Lower leg skin (tissue), 3 donors: ENCODE measurements at regions not wholly inside any gene's neighbourhood (a gene's known extent, or its start where the extent isn't known, plus 50 kb on each side); places are given as distances from the start of the nearest gene placed in this dataset.

ENCODE experiments used
- POLR2A ChIP-seq, 2 donors: fragments of 450-650 bp; IDR thresholded peaks; one replicate each; pipeline ENCODE4 v1.6.1; 2016 to 2017; ENCODE audit warnings: antibody characterized with exemption in 2 of 2, mild to moderate bottlenecking in 1 of 2, moderate library complexity in 1 of 2
- TF ChIP-seq, protein P1 (sequence below), 3 donors: fragments of 450-650 bp; IDR thresholded peaks; one replicate each; pipeline ENCODE4 v1.5.1; 2016; ENCODE audit warnings: antibody characterized with exemption in 3 of 3, mild to moderate bottlenecking in 3 of 3, moderate library complexity in 2 of 3

DNA sequence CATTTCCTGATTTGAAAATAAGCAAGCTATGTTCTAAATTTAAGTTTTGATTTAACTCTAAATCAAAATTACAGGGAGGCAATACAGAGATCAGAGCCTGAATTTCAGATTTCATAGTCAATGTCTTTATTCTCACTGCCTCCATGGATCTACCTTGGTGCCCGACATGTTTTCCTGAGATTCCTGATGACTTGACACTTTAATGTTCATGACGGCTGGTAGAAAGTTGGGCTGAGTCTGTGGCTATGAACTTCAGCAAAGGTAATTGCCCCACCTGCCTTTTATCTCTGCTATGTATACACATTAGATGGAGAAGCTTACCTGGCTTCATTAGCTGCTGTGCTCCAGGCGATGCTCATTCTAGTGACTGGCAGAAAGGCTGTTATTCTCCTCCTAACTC lies 1390.5 kb upstream of the CELF4 start:
- TF ChIP-seq, protein P1, sequence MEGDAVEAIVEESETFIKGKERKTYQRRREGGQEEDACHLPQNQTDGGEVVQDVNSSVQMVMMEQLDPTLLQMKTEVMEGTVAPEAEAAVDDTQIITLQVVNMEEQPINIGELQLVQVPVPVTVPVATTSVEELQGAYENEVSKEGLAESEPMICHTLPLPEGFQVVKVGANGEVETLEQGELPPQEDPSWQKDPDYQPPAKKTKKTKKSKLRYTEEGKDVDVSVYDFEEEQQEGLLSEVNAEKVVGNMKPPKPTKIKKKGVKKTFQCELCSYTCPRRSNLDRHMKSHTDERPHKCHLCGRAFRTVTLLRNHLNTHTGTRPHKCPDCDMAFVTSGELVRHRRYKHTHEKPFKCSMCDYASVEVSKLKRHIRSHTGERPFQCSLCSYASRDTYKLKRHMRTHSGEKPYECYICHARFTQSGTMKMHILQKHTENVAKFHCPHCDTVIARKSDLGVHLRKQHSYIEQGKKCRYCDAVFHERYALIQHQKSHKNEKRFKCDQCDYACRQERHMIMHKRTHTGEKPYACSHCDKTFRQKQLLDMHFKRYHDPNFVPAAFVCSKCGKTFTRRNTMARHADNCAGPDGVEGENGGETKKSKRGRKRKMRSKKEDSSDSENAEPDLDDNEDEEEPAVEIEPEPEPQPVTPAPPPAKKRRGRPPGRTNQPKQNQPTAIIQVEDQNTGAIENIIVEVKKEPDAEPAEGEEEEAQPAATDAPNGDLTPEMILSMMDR (IDR thresholded peaks at IDR 0.05) = no peak
- no peak for TF ChIP-seq POLR2A (IDR thresholded peaks at IDR 0.05)
